HFFc6 (cell line): ENCODE measurements at regions not wholly inside any gene's neighbourhood (a gene's known extent, or its start where the extent isn't known, plus 50 kb on each side); places are given as distances from the start of the nearest gene placed in this dataset.

Experiments used
- DNase-seq: peaks from one replicate; pipeline ENCODE4 v3.0.0-alpha.2; 2018
- H3K27ac Mint-ChIP-seq: 2 replicates; pipeline ENCODE4 v1.8.0; 2020; ENCODE audit warnings: mild to moderate bottlenecking, mixed read lengths
- H3K27me3 Mint-ChIP-seq: 2 replicates; pipeline ENCODE4 v1.8.0; 2021; ENCODE audit warnings: mild to moderate bottlenecking, moderate library complexity, mixed read lengths; ENCODE audit not compliant: insufficient read depth
- H3K36me3 Mint-ChIP-seq: 2 replicates; pipeline ENCODE4 v1.8.0; 2021; ENCODE audit warnings: low read depth, mixed read lengths
- H3K4me1 Mint-ChIP-seq: 2 replicates; pipeline ENCODE4 v1.8.0; 2020; ENCODE audit warnings: low read depth, mixed read lengths
- H3K4me3 Mint-ChIP-seq: 2 replicates; pipeline ENCODE4 v1.8.0; 2020; ENCODE audit warnings: mild to moderate bottlenecking, moderate library complexity, mixed read lengths
- H3K9me3 Mint-ChIP-seq: 2 replicates; pipeline ENCODE4 v1.8.0; 2020; ENCODE audit warnings: mild to moderate bottlenecking, mixed read lengths
- TF ChIP-seq, protein P1 (sequence below): fragments of 200-600 bp; sonication (generic); IDR thresholded peaks from 2 replicates; pipeline ENCODE4 v1.5.0; 2021; ENCODE audit warnings: antibody characterized with exemption, mild to moderate bottlenecking

GRCh38 chr13:109436055-109436622, 350.2 kb downstream of the IRS2 start:
- peaks cover 5% of the 10 kb centered on the region; the same call in 1 of the 2 replicates for H3K27me3 Mint-ChIP-seq
- DNase-seq: no peak
- no peak overlapping the region for H3K4me3 Mint-ChIP-seq
- no peak overlapping the region for H3K27ac Mint-ChIP-seq
- no peaks in the 10 kb centered on the region; the same call in 1 of the 2 replicates for H3K9me3 Mint-ChIP-seq
- H3K4me1 Mint-ChIP-seq: no peaks in the 10 kb centered on the region; the same call in 1 of the 2 replicates
- TF ChIP-seq, protein P1, sequence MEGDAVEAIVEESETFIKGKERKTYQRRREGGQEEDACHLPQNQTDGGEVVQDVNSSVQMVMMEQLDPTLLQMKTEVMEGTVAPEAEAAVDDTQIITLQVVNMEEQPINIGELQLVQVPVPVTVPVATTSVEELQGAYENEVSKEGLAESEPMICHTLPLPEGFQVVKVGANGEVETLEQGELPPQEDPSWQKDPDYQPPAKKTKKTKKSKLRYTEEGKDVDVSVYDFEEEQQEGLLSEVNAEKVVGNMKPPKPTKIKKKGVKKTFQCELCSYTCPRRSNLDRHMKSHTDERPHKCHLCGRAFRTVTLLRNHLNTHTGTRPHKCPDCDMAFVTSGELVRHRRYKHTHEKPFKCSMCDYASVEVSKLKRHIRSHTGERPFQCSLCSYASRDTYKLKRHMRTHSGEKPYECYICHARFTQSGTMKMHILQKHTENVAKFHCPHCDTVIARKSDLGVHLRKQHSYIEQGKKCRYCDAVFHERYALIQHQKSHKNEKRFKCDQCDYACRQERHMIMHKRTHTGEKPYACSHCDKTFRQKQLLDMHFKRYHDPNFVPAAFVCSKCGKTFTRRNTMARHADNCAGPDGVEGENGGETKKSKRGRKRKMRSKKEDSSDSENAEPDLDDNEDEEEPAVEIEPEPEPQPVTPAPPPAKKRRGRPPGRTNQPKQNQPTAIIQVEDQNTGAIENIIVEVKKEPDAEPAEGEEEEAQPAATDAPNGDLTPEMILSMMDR: no peak
- H3K36me3 Mint-ChIP-seq: no peaks in the 10 kb centered on the region

GRCh38 chr13:109431217-109431616, 355.2 kb downstream of the IRS2 start:
- DNase-seq: no peak
- Mint-ChIP-seq H3K36me3 (no peaks in the 10 kb centered on the region), H3K4me3 (no peak overlapping the region), H3K9me3 (no peaks in the 10 kb centered on the region; the same call in 1 of the 2 replicates), H3K27ac (no peak overlapping the region), H3K27me3 (peaks cover 4% of the 10 kb centered on the region; the same call in 1 of the 2 replicates), H3K4me1 (peaks cover 9% of the 10 kb centered on the region)
- TF ChIP-seq, protein P1: no peak

DNA sequence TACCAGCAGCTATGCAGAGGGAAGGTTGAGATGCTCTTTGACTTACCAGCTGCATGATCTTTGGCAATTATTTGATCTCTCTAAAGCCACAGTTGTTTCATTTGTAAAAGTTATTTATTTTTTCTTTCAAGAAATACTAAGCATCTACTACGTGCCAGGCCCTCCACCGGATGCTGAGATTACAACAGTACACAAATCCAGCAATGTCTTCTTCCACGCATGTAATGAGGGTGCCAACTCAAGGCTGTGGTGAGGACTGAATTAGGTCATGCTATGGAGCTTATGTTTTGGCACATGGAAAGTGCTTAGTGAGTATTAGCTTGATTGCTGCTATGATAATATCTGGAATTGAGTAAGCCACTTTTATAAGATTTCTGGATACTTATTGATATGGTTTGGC, 358.2 kb downstream of the IRS2 start:
- Mint-ChIP-seq H3K4me3 (no peak overlapping the region), H3K4me1 (peaks cover 9% of the 10 kb centered on the region), H3K9me3 (no peaks in the 10 kb centered on the region; the same call in 1 of the 2 replicates), H3K27ac (no peak overlapping the region), H3K27me3 (peaks cover 3% of the 10 kb centered on the region; the same call in 1 of the 2 replicates), H3K36me3 (no peaks in the 10 kb centered on the region)
- TF ChIP-seq, protein P1: no peak
- DNase-seq: no peak

DNA sequence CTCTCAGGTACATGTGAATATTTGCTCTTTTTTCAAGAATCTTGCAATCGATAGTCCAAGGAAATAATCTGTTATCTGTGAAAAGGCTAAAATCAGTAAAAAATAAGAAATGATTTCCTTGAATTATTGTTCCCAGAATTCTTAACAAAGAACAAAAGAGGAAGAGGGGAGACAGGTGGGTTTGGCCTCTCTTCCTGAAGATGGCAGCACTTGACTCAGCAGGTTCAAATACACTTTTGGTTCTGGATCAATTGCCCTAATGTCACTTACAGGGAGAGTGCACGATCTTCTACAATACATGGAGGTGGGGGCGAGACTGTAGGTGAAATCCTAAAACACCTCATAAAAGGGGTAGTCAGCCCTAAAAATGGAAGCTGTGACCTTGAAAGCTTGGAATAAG, 358.7 kb downstream of the IRS2 start:
- H3K36me3 Mint-ChIP-seq: no peaks in the 10 kb centered on the region
- H3K4me1 Mint-ChIP-seq: peaks cover 9% of the 10 kb centered on the region
- H3K4me3 Mint-ChIP-seq: no peak overlapping the region
- DNase-seq: no peak
- H3K9me3 Mint-ChIP-seq: no peaks in the 10 kb centered on the region
- H3K27ac Mint-ChIP-seq: no peak overlapping the region
- H3K27me3 Mint-ChIP-seq: peaks cover 2% of the 10 kb centered on the region; the same call in 1 of the 2 replicates
- TF ChIP-seq, protein P1: no peak; the same call in 1 of the 2 replicates

GRCh38 chr13:109427148-109427547, 359.2 kb downstream of the IRS2 start:
- DNase-seq: no peak
- H3K4me1 Mint-ChIP-seq: peaks cover 9% of the 10 kb centered on the region

More at GRCh38 chr13:109427148-109427547, 359.2 kb downstream of the IRS2 start:
- Mint-ChIP-seq H3K27me3 (peaks cover 2% of the 10 kb centered on the region; the same call in 1 of the 2 replicates), H3K4me3 (no peak overlapping the region), H3K27ac (no peak overlapping the region), H3K9me3 (no peaks in the 10 kb centered on the region), H3K36me3 (no peaks in the 10 kb centered on the region)
- TF ChIP-seq, protein P1: no peak
